HUDEP-2 (cell line): ENCODE measurements at regions not wholly inside any gene's neighbourhood (a gene's known extent, or its start where the extent isn't known, plus 50 kb on each side); places are given as distances from the start of the nearest gene placed in this dataset.

Source experiments
- DNase-seq, 76 experiments: peaks; one replicate each; lab custom pipeline; 2025; ENCODE audit not compliant: unreplicated experiment in 76 of 76; lab: John Stamatoyannopoulos, UW

- no peak for DNase-seq
These were observed 437.3 kb upstream of the SEMA3A start for GRCh38 chr7:84631913-84632312.

DNA sequence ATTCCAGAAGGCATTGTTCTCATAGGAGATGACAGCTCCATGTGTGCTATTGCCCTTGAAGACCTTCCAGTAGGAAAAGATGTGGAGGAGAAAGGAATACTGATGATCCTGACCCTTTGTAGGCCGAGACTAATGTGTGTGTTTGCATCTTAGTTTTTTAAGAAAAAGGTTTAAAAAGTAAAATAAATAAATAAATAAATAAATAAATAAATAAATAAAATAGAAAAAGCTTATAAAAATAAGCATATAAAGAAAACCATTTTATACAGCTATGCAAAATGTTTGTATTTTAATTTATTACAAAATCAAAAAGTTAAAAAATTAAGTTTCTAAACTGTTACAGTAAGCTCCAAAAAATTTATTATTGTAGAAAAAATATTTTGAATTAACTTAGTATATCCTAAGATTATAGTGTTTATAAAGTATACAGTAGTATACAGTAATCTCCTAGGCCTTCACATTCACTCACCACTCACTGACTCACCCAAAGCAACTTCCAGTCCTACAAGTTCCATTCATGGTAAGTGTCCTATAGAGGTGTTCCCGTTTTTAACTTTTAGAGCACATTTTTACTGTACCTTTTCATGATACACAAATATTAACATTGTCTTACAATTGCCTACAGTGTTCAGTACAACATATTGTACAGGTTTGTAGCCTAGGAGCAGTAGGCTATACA is 435.2 kb upstream of the SEMA3A start:
- DNase-seq, result no peak

- no peak for DNase-seq
These were observed 434.6 kb upstream of the SEMA3A start for GRCh38 chr7:84629216-84629615.

- no peak for DNase-seq
These were observed 432.7 kb upstream of the SEMA3A start for GRCh38 chr7:84627250-84627649.

DNA sequence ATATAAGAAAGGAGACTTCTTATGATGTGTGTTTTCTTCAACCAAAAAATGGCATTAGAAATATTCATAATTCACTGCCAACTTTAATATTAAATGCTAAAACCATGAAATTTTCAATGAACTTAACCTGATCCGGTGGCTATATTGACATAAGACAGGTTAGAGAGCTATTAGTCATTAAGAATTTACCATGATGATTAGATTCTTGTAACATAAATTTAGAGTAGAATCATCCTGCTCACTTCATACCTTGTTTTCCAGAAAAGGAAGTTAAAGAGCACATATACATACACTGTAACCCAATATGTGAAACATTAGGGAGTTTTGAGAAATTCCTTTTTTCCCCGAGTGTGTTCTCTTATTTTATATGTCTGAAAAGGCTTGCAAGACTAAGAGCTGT is 430.3 kb upstream of the SEMA3A start:
- DNase-seq, result no peak

DNA sequence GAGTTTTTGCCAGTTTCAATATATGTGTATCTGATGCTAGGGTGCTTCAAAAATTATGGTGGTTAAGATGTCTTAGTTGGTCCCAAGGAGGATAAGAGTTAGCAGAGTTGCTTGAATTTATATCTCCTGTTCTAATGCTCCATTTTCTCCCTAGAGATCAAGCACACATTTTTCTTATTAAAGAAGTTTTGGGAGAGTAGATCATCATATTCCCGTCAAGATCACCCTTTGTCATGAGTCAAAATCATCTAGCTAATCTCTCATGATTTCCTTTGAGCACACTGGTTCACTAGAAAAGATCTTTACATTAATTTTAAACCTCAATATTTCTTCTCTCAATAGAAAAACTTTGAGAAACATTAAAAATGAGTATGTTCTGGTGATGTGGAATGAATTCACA is 429.9 kb upstream of the SEMA3A start:
- DNase-seq, result no peak

DNA sequence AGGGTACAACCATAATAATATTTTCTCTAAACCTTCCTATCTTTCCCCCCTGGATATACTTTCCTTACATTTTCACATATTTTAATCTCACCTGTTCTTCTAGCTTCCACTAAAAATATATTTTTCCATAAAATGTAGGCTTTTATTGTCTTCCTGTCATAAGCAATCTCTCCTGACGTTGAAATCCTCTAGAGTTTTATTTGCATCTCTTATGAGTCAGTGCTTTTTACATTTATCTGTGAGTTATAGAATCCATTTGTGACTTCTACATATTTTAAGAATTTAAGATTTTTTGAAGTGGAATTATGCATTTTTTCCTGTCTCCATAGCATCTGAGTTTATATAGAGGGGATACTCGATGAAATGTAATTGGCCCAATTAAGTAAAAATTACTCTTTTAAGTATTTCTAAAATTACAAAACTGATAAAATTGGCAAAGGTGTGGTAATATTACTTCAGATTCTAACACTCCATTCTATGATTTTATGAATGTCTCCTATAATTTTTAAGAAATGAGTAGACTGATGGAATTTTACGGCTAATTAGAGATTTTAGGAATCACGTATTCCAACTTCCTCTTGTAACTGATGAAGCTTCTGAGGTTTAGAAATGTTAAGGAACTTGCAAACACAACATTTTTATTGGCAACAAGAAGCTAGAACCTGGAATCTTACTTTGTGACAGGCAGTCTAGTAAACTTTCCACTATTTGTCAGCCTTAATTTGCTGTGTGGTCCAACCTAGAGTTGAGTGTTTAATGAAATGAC is 422.9 kb upstream of the SEMA3A start:
- no peak for DNase-seq

GRCh38 chr7:84614821-84615501 is 420.4 kb upstream of the SEMA3A start:
- no peak for DNase-seq

DNA sequence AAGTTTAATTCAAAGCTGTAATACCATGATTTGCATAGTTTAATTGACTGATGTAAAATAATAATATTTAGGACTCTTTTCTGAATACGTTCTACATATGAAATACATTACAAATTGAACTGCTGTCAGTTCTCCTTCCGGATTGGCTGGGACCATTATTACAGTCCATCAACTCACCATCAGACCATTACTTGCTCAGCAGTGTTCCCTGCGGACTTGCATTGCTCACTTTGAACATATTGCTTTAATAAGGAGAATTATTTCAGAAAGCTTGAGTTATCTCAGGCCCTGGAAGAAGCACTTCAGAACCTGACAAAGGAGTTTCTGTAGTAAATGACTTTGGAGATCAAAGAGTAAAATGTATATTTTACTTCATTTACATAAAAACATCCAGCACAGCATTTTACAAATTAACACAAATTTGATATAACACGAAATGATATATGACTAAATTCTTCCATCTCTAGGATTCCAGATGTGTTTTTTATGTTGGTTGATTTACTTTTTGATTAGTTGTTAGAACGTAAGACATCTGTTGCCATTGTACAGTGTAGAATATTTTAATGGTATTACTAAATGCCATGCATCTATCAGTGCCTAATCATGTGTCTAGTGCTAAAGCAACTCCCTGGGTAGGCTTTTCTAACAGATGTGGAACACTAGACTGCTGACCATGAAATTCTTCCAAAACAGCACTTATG is 418.5 kb upstream of the SEMA3A start:
- no peak for DNase-seq

DNA sequence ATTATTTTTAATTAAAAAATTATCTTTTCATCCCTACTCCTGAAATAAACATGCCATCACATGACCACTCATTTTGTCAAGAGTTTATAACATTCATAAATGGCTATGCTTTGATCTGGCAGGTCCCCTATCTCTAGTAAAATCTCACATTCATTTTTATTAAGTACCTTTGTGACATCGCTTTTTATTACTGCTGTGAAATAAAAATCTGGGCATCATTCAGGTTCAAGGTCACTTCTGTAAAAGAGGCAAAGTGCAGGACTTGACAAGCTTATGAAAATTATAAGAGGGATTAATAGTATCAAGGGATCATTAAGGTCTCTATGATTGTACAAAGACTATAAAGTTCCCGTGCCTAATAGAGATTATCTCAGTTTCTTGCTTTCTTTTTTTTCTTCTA is 416.8 kb upstream of the SEMA3A start:
- no peak for DNase-seq

DNA sequence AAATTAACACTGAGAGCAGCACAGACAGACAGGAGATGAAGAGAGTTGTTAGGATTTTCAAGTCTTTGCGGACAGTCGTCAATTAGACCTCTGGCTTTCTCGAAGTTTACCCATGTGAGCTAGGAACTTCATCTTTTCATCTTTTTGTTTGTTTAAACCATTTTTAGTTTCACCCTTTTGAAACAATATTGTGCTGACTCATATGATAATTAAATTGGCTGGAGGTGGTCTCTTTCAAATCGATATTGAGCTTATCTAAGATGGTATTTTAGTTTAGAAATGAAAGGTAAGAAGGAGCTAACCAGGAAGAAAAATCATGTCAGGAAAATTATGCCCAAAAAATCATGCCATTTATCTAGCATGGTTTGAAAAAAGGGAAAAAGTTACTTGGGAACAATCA is 415.8 kb upstream of the SEMA3A start:
- no peak for DNase-seq

DNA sequence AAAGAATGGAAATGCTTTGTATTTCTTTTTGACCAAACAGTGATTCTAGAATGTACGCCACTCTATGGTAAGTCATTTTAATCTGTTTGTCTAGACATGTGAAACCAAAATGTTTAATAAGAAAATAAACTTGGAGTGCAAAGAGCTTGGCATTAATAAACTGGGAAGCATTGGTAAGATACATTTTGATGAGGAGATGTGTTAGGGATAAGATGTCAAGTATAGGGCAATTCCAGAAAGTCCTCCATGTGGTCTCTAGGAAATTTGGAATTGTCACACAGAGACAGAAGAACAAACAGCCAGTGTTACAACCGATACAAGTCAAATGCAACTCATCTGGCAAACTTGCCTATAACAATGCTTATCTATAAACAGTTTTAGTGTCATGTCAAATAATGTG is 410.7 kb upstream of the SEMA3A start:
- DNase-seq, result no peak

DNA sequence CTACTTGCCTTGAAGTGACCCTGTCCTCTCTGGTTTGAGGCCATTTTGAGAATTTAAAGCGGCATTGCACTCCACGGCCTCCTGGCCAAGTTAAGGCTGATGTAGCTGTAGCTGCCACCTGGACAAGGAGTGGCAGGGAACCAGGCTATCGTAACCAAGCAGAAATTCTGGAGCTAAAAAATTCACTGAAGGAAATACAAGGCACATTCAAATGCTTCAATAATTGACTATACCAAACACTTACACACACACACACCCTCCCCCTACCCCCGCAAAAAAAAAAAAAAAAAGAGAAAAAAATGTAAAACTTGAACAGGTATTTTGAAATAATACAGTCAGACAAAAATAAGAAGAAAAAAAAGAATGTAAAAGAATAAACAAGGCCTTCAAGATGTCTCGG is 409.0 kb upstream of the SEMA3A start:
- no peak for DNase-seq

DNA sequence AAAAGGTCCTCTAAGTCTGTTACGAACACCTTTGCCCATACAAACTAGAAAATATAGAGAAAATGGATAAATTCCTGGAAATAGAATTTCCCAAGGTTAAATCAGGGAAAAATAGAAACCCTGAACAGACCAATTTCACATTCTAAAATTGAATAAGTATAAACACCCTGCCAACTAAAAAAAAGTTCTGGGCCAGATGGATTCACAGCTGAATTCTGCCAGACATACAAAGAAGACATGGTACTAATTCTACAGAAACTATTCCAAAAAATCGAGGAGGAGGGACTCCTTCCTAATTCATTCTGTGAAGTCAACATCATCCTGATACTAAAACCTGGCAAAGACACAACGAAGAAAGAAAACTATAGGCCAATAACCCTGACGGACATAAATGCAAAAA is 400.4 kb upstream of the SEMA3A start:
- DNase-seq, result no peak

DNA sequence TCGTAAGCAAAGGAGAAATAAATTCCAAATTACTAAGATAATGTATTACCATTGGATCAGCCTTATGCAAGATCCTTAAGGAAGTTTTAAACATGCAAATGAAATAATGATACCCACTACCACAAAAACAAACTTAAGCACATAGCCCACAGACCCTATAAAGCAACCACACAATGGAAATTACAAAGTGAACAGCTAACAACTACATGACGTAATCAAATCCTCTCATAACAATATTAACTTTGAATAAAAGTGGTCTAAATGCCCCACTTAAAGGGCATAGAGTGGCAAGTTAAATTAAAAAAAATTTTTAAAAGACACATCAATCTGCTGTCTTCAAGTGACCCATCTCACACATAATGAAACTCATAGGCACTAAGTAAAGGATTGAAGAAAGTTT is 397.3 kb upstream of the SEMA3A start:
- DNase-seq, result no peak

DNA sequence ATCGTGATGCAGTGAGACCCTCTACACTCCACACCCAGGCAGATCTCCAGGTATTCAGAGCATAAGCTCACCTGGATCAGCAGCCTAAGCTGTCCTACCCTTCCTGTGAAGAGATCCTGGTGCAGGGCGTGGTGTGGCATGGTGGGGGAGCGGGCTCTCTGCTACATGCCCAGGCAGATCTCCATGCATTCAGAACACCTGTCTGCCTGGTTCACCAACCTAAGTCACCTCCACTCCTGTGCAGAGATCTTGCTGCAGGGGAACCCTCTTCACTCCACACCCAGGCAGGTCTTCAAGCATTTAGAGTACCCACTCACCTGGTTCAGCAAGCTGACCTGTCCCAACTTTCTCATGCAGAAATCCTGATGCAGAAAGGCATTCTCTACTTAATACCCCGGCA is 394.4 kb upstream of the SEMA3A start:
- no peak for DNase-seq

- no peak for DNase-seq
These were observed 388.7 kb upstream of the SEMA3A start for GRCh38 chr7:84583331-84583730.

- DNase-seq, result no peak
These were observed 388.2 kb upstream of the SEMA3A start for GRCh38 chr7:84582747-84583146.

GRCh38 chr7:84578825-84579224 is 384.2 kb upstream of the SEMA3A start:
- no peak for DNase-seq

GRCh38 chr7:84568781-84569180 is 374.2 kb upstream of the SEMA3A start:
- no peak for DNase-seq

DNA sequence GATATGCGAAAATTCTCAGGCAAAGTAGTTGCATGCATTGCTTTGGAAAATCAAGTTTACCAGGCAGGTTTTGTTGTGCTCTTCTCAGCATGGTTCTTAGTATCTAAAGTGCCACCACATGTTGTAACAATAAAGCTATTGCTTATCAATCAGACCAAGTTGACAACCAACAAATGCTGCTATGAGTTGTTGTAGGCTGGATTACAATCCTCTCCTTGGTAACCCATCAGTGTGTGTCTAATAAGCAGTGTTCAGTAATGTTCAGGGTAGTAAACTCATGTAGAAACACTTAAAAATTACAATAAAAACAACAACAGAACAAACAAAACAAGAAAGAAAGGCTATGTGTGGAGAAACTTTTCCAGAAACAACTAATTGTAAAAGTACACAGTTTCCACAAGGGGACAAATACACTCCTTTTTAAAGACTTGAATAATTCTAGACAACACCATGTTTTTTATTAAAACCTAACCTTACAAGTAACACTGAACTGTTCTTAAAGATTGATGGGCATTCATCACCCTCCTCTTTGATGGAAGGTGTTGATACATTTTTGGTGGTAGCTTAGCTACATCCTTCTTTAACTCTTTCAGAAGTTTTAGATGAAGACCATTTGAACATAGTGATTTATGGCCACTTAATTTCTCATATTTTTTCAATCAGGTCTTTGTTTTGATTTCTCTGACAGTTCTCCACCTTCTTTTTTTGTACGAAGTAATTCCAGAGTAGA is 370.9 kb upstream of the SEMA3A start:
- DNase-seq, result no peak
